ENCODE measurements at regions not wholly inside any gene's neighbourhood (a gene's known extent, or its start where the extent isn't known, plus 50 kb on each side); places are given as distances from the start of the nearest gene placed in this dataset.

GRCh38 chrX:39318506-39319343, 517.5 kb downstream of the MID1IP1 start:
- WGBS, 2 experiments (ENCODE audit: low coverage in 1 of 2, low lambda C conversion rate in 2 of 2, missing lambda C conversion rate in 2 of 2), result 0 to 2% methylated on average over 6 of the region's 6 CpGs
- Histone ChIP-seq H3K9me3 (ENCODE audit: low read depth) (no peaks in the 10 kb centered on the region), H3K9me2 (ENCODE audit: insufficient read depth) (no peaks in the 10 kb centered on the region), H3K4me1 (ENCODE audit: insufficient read depth) (no peaks in the 10 kb centered on the region), H3K4me3 (no peak overlapping the region), H3K9ac (no peak overlapping the region), H3K4me2 (ENCODE audit: unreplicated experiment) (no peak overlapping the region), H3K27ac (no peak overlapping the region), H3K36me3 (ENCODE audit: low read depth) (no peaks in the 10 kb centered on the region), H3F3A (ENCODE audit: insufficient read depth) (no peaks in the 10 kb centered on the region), H2AFZ (no peak overlapping the region), H3K27me3 (replicated peaks; ENCODE audit: insufficient read depth) (no peaks in the 10 kb centered on the region), H3K79me2 (ENCODE audit: insufficient read depth) (no peaks in the 10 kb centered on the region), H4K20me1 (ENCODE audit: insufficient read depth) (no peaks in the 10 kb centered on the region)
- in situ Hi-C loops (cut with MboI), result no loop called here
- TF ChIP-seq EZH2 (IDR thresholded peaks at IDR 0.05; ENCODE audit: insufficient read depth, poor library complexity, severe bottlenecking) (no peak), EZH2phosphoT487 (IDR thresholded peaks at IDR 0.05; ENCODE audit: insufficient read depth, low read depth) (no peak)
- no peak for DNase-seq

- WGBS, 2 experiments (ENCODE audit: low coverage in 1 of 2, low lambda C conversion rate in 2 of 2, missing lambda C conversion rate in 2 of 2), result 29 to 50% methylated on average over 1 of the region's 1 CpG
These were observed 518.9 kb downstream of the MID1IP1 start for GRCh38 chrX:39320165-39320564.

GRCh38 chrX:39322496-39322895, 521.2 kb downstream of the MID1IP1 start:
- Histone ChIP-seq H3F3A (ENCODE audit: insufficient read depth) (no peaks in the 10 kb centered on the region), H3K4me2 (ENCODE audit: unreplicated experiment) (no peak overlapping the region), H3K9me3 (ENCODE audit: low read depth) (no peaks in the 10 kb centered on the region), H3K4me1 (ENCODE audit: insufficient read depth) (no peaks in the 10 kb centered on the region), H4K20me1 (ENCODE audit: insufficient read depth) (no peaks in the 10 kb centered on the region), H3K79me2 (ENCODE audit: insufficient read depth) (no peaks in the 10 kb centered on the region), H3K4me3 (no peak overlapping the region), H2AFZ (no peak overlapping the region), H3K36me3 (ENCODE audit: low read depth) (no peaks in the 10 kb centered on the region), H3K9ac (no peak overlapping the region), H3K27ac (no peak overlapping the region), H3K27me3 (replicated peaks; ENCODE audit: insufficient read depth) (no peaks in the 10 kb centered on the region), H3K9me2 (ENCODE audit: insufficient read depth) (no peaks in the 10 kb centered on the region)
- TF ChIP-seq EZH2phosphoT487 (IDR thresholded peaks at IDR 0.05; ENCODE audit: insufficient read depth, low read depth) (no peak), EZH2 (IDR thresholded peaks at IDR 0.05; ENCODE audit: insufficient read depth, poor library complexity, severe bottlenecking) (no peak)
- no peak for DNase-seq
- in situ Hi-C loops (cut with MboI), result no loop called here
- WGBS, 2 experiments (ENCODE audit: low coverage in 1 of 2, low lambda C conversion rate in 2 of 2, missing lambda C conversion rate in 2 of 2), result 0 to 9% methylated on average over 4 to 5 of the region's 5 CpGs

More at GRCh38 chrX:39320165-39320564, 518.9 kb downstream of the MID1IP1 start:
- H3K9me2 ChIP-seq (ENCODE audit: insufficient read depth), result no peaks in the 10 kb centered on the region
- H3K9ac ChIP-seq, result no peak overlapping the region
- H3K79me2 ChIP-seq (ENCODE audit: insufficient read depth), result no peaks in the 10 kb centered on the region
- no peaks in the 10 kb centered on the region for H3K36me3 ChIP-seq (ENCODE audit: low read depth)
- no peak overlapping the region for H3K4me2 ChIP-seq (ENCODE audit: unreplicated experiment)
- H3K4me1 ChIP-seq (ENCODE audit: insufficient read depth), result no peaks in the 10 kb centered on the region
- H3K27me3 ChIP-seq (replicated peaks; ENCODE audit: insufficient read depth), result no peaks in the 10 kb centered on the region
- no peaks in the 10 kb centered on the region for H3K9me3 ChIP-seq (ENCODE audit: low read depth)
- no peaks in the 10 kb centered on the region for H3F3A ChIP-seq (ENCODE audit: insufficient read depth)
- H2AFZ ChIP-seq, result no peak overlapping the region
- in situ Hi-C loops (cut with MboI), result no loop called here
- H3K27ac ChIP-seq, result no peak overlapping the region
- H4K20me1 ChIP-seq (ENCODE audit: insufficient read depth), result no peaks in the 10 kb centered on the region
- no peak for DNase-seq
- TF ChIP-seq EZH2 (IDR thresholded peaks at IDR 0.05; ENCODE audit: insufficient read depth, poor library complexity, severe bottlenecking) (no peak), EZH2phosphoT487 (IDR thresholded peaks at IDR 0.05; ENCODE audit: insufficient read depth, low read depth) (no peak)
- H3K4me3 ChIP-seq, result no peak overlapping the region

GRCh38 chrX:39324233-39324930, 523.1 kb downstream of the MID1IP1 start:
- no peak for TF ChIP-seq EZH2 (IDR thresholded peaks at IDR 0.05; ENCODE audit: insufficient read depth, poor library complexity, severe bottlenecking)
- no peak for TF ChIP-seq EZH2phosphoT487 (IDR thresholded peaks at IDR 0.05; ENCODE audit: insufficient read depth, low read depth)
- no peak overlapping the region for H3K9ac ChIP-seq
- no peaks in the 10 kb centered on the region for H3K79me2 ChIP-seq (ENCODE audit: insufficient read depth)
- no peak overlapping the region for H3K4me3 ChIP-seq
- H3K27ac ChIP-seq, result no peak overlapping the region
- H3K9me2 ChIP-seq (ENCODE audit: insufficient read depth), result no peaks in the 10 kb centered on the region
- DNase-seq, result no peak
- no peaks in the 10 kb centered on the region for H3K27me3 ChIP-seq (replicated peaks; ENCODE audit: insufficient read depth)
- H3F3A ChIP-seq (ENCODE audit: insufficient read depth), result no peaks in the 10 kb centered on the region
- WGBS, 2 experiments (ENCODE audit: low coverage in 1 of 2, low lambda C conversion rate in 2 of 2, missing lambda C conversion rate in 2 of 2), result 5 to 25% methylated on average over 2 of the region's 2 CpGs
- no peaks in the 10 kb centered on the region for H3K4me1 ChIP-seq (ENCODE audit: insufficient read depth)
- H4K20me1 ChIP-seq (ENCODE audit: insufficient read depth), result no peaks in the 10 kb centered on the region
- H3K9me3 ChIP-seq (ENCODE audit: low read depth), result no peaks in the 10 kb centered on the region
- H2AFZ ChIP-seq, result no peak overlapping the region
- no peak overlapping the region for H3K4me2 ChIP-seq (ENCODE audit: unreplicated experiment)
- H3K36me3 ChIP-seq (ENCODE audit: low read depth), result no peaks in the 10 kb centered on the region
- in situ Hi-C loops (cut with MboI), result no loop called here
